Pancreas (tissue), 10 donors: ENCODE measurements at regions not wholly inside any gene's neighbourhood (a gene's known extent, or its start where the extent isn't known, plus 50 kb on each side); places are given as distances from the start of the nearest gene placed in this dataset.

ENCODE experiments used
- ATAC-seq, 4 donors: fragments of 200-7000 bp; cut with Tn5 transposase; one replicate each; pipeline versions ENCODE4 v1.8.0 to v1.9.1; 2020; ENCODE audit warnings: mild to moderate bottlenecking in 4 of 4, moderate library complexity in 4 of 4
- DNase-seq, 6 donors: peaks; one replicate each; pipeline ENCODE4 v3.0.0-alpha.2; 2020
- FAIRE-seq: peaks from 2 replicates; lab custom pipeline; 2012; peaks lifted over from hg19 to GRCh38; lab: Jason Lieb, UNC
- H3K27ac ChIP-seq, 4 donors: fragments of 200-600 bp; sonication (generic); 1 replicate in 3 of 4; 2 replicates in 1 of 4; pipeline versions ENCODE4 v1.5.0 to v1.8.0; 2020
- H3K27me3 ChIP-seq, 4 donors: fragments of 200-600 bp; one replicate each; pipeline ENCODE4 v1.8.0; 2021
- H3K36me3 ChIP-seq, 3 donors: fragments of 200-600 bp; sonication (generic) in 1 of 3; one replicate each; pipeline versions ENCODE4 v1.5.0 to v1.8.0; 2020 to 2021
- H3K4me1 ChIP-seq, 3 donors: fragments of 200-600 bp; one replicate each; pipeline ENCODE4 v1.8.0; 2021
- H3K4me3 ChIP-seq, 4 donors: fragments of 200-600 bp; sonication (generic) in 2 of 4; one replicate each; pipeline versions ENCODE4 v1.5.0 to v1.8.0; 2020 to 2021
- H3K9me3 ChIP-seq, 4 donors: fragments of 200-600 bp; one replicate each; pipeline ENCODE4 v1.8.0; 2021
- whole genome bisulfite sequencing, 2 donors: extraction: QIAGEN DNeasy Blood & Tissue Kit; methylation state at CpG; one replicate each; pipeline ENCODE4 v1.1.7; 2013; 5-methylcytosine and 5-hydroxymethylcytosine counted together
- intact Hi-C, 3 donors: fragments of 100-400 bp; cut with DNase I; formaldehyde crosslinking; loops; one replicate each; pipeline versions ENCODE4 v1.11.1 to v1.14.2; 2022
- TF ChIP-seq, protein P1 (sequence below), 4 donors: fragments of 200-600 bp; sonication (generic) in 3 of 4; IDR thresholded peaks; one replicate each; pipeline versions ENCODE4 v1.5.0 to v1.8.0; 2021; ENCODE audit warnings: antibody characterized with exemption in 4 of 4
- donor health status: healthy with polysubstance abuse.
- donor health status: DM: no; HTN: no; CAD: no; lungs with moderate emphysema.
- donor health status: DM: no; HTN: no; CAD: no.
- donor health status: control.
- donor health status: control.
- donor health status: Bipolar disorder and iron deficiency.
- donor health status: DM: yes; HTN: yes; CAD: no.
- donor health status: DM: no; HTN: no; CAD: no.
- donor health status: DM: no; HTN: no; CAD: no.
- donor health status: DM: yes; HTN: yes; CAD: no.

DNA sequence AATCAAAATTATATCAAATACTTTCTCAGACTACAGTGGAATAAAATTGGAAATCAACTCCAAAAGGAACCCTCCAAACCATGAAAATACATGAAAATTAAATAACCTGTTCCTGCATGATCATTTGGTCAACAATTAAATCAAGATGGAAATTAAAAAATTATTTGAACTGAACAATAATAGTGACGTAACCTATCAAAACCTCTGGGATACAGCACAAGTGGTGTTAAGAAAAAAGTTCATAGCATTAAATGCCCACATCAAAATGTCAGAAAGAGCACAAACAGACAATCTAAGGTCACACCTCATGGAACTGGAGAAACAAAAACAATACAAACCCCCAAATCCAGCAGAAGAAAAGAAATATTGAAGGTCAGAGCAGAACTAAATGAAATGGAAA is 1460.7 kb downstream of the OLFM4 start:
- no peak for DNase-seq
- no peak overlapping the region for H3K4me3 ChIP-seq
- H3K27ac ChIP-seq = no peak overlapping the region
- no peaks in the 10 kb centered on the region for H3K4me1 ChIP-seq
- TF ChIP-seq, protein P1, sequence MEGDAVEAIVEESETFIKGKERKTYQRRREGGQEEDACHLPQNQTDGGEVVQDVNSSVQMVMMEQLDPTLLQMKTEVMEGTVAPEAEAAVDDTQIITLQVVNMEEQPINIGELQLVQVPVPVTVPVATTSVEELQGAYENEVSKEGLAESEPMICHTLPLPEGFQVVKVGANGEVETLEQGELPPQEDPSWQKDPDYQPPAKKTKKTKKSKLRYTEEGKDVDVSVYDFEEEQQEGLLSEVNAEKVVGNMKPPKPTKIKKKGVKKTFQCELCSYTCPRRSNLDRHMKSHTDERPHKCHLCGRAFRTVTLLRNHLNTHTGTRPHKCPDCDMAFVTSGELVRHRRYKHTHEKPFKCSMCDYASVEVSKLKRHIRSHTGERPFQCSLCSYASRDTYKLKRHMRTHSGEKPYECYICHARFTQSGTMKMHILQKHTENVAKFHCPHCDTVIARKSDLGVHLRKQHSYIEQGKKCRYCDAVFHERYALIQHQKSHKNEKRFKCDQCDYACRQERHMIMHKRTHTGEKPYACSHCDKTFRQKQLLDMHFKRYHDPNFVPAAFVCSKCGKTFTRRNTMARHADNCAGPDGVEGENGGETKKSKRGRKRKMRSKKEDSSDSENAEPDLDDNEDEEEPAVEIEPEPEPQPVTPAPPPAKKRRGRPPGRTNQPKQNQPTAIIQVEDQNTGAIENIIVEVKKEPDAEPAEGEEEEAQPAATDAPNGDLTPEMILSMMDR (IDR thresholded peaks at IDR 0.05) = no peak
- H3K27me3 ChIP-seq = no peaks in the 10 kb centered on the region
- no peaks in the 10 kb centered on the region for H3K9me3 ChIP-seq
- no peaks in the 10 kb centered on the region for H3K36me3 ChIP-seq
- FAIRE-seq = no peak
- 86 to 95% methylated on average over 1 of the region's 1 CpG for WGBS, 2 donors
- ATAC-seq = no peak
- intact Hi-C loops = no loop called here

DNA sequence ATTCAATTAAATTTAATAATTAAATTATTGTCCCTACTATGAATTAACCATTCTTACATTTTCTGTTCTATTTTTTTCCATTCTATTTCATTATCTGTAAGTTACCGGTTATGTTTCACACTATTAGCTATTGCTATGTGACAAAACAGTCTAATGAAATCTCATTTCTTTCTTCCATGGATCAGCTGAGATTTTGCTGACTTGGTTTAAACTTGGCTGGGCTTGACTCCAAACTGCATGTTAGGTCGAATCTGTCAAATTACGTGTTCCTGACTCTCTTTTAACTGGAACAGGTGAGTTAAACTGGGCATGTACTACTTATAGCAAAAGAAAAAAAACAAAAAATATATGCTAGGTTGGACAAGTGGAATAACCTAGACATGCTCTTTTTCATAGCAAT is 1464.4 kb downstream of the OLFM4 start:
- Histone ChIP-seq H3K4me3 (no peak overlapping the region), H3K4me1 (no peaks in the 10 kb centered on the region), H3K36me3 (no peaks in the 10 kb centered on the region), H3K27ac (no peak overlapping the region), H3K9me3 (no peaks in the 10 kb centered on the region), H3K27me3 (no peaks in the 10 kb centered on the region)
- no peak for DNase-seq
- WGBS, 2 donors = 55 to 58% methylated on average over 3 of the region's 3 CpGs
- ATAC-seq = no peak
- TF ChIP-seq, protein P1 (IDR thresholded peaks at IDR 0.05) = no peak
- intact Hi-C loops = no loop called here
- no peak for FAIRE-seq

DNA sequence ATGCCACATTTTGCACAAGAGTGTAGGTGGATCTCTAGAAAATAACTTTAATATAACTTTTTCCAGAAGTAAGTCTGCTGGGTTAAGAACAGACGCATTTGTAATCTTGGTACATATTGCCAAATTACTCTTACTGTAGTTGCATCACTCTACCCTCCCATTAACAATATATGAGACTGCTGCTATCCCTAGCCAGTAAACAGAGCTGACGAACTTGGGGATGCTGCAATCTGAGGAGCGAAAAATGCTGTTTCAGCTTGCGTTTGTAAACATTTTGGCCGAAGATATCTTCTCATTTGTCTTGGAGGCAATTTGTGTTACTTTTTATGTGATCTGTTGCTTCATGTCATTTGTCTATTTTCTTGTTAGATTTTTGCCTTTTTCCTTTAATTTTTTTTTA is 1482.8 kb downstream of the OLFM4 start:
- intact Hi-C loops = no loop called here
- Histone ChIP-seq H3K4me3 (no peak overlapping the region), H3K27ac (no peak overlapping the region), H3K36me3 (no peaks in the 10 kb centered on the region), H3K9me3 (no peaks in the 10 kb centered on the region), H3K4me1 (no peaks in the 10 kb centered on the region), H3K27me3 (no peaks in the 10 kb centered on the region)
- FAIRE-seq (no peak), ATAC-seq (no peak), DNase-seq (no peak)
- TF ChIP-seq, protein P1 (IDR thresholded peaks at IDR 0.05) = no peak
- 63 to 77% methylated on average over 5 of the region's 5 CpGs for WGBS, 2 donors

DNA sequence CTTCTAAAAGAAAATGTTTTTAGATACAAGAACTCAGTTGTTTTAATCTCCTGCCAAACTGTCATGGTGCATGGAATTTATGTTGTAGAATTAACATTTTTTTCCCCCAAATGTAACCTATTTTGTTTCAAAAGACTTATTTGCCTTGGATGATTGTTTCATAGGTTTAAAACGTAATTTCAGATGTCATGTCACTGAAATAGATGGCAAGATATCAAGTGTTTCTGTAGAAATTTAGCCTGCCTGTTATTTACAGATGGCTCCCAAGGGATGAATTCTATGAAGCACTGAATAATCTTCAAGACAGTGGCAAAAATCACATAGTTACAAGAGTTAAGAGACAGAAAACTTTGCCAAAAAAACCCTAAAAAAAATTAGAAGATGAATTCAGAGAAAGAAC is 1484.6 kb downstream of the OLFM4 start:
- TF ChIP-seq, protein P1 (IDR thresholded peaks at IDR 0.05) = no peak
- FAIRE-seq = no peak
- intact Hi-C loops = no loop called here

DNA sequence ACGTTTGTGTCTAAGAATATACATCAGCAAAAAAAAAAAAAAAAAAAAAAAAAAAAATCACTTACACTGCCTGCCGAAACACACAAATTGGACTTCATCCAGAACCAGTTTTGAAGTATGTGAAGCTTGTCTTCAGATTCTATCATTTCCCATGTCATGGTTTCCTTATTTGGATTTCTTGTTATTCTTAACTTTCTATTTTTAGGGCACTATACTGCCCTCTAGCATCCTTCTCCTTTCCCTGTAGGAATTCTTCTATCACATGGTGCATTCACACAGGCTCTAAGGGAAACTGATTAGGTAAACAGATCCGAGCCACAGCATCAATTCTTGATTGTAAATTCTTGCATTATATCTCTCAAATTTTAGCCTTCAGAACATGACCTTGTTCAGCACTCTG is 1507.5 kb downstream of the OLFM4 start:
- peaks cover 0 to 4% (median 0%) of the 10 kb centered on the region in 4 donors for H3K27me3 ChIP-seq
- DNase-seq (no peak), ATAC-seq (peak in 3 of 4 donors; percentile 70 to 82 (median 74)), FAIRE-seq (no peak)
- H3K27ac ChIP-seq = no peak overlapping the region
- no peaks in the 10 kb centered on the region for H3K4me1 ChIP-seq
- no peak overlapping the region for H3K4me3 ChIP-seq
- TF ChIP-seq, protein P1 (IDR thresholded peaks at IDR 0.05) = no peak
- H3K36me3 ChIP-seq = no peaks in the 10 kb centered on the region
- no peaks in the 10 kb centered on the region for H3K9me3 ChIP-seq
- intact Hi-C loops = no loop called here
- 16 to 29% methylated on average over 3 of the region's 3 CpGs for WGBS, 2 donors

More for the DNA sequence above, 1484.6 kb downstream of the OLFM4 start:
- no peaks in the 10 kb centered on the region for H3K27me3 ChIP-seq
- H3K36me3 ChIP-seq = no peaks in the 10 kb centered on the region
- DNase-seq (no peak), ATAC-seq (no peak)
- H3K27ac ChIP-seq = no peak overlapping the region
- H3K4me3 ChIP-seq = no peak overlapping the region
- H3K4me1 ChIP-seq = no peaks in the 10 kb centered on the region
- 12 to 23% methylated on average over 1 of the region's 1 CpG for WGBS, 2 donors
- no peaks in the 10 kb centered on the region for H3K9me3 ChIP-seq
